ENCODE measurements at regions not wholly inside any gene's neighbourhood (a gene's known extent, or its start where the extent isn't known, plus 50 kb on each side); places are given as distances from the start of the nearest gene placed in this dataset.
"Not testable (repeated sequence)": the region's sequence is repeated elsewhere in the genome, so short reads cannot be mapped to it uniquely, and the experiment has no call there.

DNA sequence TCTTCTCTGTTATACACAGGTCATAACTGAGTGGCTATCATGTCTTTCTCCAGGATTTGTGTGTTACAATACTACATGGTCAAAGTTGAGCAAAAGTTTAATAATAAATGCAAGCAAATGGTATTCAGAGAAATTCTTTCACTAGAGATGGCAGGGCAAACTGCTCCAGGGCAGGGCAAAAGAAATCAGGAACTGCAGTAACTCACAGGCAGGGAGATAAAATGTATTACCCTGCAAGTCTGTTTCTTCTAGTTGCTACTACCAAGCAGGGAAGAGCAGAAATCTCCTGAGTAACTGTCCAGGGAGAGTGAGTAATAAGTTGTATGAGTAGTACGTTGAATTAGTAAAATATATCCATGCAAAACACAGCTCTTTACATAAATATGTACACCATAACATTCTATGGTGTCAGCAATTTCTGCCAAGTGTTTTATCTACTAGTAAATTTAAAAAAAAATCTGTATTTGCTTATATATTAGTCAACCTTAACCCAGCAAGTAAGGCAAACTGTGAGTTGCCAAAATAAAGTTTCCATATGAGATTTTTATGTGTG lies 404.1 kb downstream of the ZEB2 start:
- DNase-seq, result no peak

DNA sequence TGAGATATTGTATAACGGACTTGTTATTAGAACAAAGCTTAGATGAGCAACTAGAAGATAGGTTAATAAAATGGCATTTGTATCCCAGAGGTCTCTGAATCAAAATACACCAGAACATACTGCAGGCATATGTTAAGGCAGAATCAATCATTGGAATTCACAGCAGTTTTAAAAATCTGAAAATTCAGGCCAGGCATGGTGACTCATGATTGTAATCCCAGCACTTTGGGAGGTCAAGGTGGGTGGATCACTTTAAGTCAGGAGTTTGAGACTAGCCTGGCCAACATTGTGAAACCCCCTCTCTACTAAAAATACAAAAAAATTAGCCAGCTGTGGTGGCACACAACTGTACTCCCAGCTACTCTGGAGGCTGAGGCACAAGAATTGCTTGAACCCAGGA lies 405.2 kb downstream of the ZEB2 start:
- DNase-seq, result no peak

DNA sequence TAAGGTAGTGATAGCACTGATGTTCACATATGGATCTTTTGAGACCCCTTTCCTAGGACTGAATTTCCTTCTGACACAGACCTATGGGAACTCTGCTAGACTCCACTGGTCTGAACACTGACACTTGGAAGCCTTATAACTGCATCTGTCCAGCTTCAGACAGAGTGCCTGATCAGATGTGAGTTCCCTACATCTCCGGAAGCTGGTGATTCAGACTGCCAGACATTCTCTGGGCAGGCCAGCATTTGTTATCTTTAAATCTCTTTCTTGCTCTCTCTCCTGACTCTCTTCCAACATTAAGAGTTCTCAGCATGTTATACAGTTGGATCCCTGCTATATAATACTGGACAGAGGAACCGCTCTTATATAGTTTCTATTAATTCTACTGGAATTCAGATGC lies 408.5 kb downstream of the ZEB2 start:
- DNase-seq, result no peak

DNA sequence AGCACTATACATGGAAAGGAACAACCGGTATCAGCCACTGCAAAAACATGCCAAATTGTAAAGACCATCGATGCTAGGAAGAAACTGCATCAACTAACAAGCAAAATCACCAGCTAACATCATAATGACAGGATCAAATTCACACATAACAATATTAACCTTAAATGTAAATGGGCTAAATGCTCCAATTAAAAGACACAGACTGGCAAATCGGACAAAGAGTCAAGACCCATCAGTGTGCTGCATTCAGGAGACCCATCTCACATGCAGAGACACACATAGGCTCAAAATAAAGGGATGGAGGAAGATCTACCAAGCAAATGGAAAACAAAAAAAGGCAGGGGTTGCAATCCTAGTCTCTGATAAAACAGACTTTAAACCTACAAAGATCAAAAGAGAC lies 413.8 kb downstream of the ZEB2 start:
- not testable (repeated sequence) for DNase-seq

DNA sequence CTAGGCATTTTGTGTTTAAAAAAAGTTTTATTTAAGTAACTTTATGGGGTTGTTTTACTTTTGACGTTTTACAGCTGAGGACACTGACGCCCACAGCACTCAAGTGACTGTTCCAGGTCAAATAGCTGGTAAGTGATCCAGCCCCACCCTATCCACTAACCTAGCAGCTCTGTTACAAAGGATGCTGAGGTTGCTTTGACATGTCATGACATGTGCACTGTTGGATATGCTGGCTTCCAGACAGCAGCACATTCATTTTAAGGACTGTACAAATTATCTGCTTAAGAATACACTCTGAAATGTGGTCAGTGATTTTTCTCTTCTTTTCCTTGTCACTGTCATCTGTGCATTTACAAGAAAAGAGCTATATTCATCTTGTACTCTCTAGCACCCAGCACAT lies 417.5 kb downstream of the ZEB2 start:
- no peak for DNase-seq

DNA sequence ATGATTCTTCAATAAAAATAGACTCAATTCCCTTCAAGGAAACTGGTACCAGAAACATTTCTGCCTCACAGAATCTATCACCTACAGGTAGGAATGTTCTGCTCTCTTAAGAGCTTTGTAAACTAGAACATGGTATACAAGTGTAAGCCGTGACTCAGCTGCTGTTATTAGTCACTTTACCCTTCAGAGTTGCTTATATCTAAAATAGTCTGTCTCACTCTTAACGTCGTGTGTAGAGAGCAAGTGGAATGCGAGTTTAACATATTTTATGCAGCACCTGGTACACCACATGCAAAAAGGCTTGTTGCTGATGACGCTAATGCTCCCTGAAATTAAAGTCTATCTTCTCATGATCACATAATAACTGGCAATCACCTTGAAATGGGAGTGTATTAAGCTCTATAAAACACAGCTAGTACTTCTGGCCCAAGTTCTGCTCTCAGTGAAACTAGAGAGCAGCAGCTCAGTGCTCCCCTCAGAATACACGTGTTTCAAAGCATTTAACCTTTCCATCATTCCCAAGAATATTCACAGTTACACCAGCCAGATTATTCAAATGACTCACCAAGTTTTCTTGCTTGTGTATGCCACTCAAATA lies 420.0 kb downstream of the ZEB2 start:
- peak in 1 of 5 experiments; percentile 53 for DNase-seq

DNA sequence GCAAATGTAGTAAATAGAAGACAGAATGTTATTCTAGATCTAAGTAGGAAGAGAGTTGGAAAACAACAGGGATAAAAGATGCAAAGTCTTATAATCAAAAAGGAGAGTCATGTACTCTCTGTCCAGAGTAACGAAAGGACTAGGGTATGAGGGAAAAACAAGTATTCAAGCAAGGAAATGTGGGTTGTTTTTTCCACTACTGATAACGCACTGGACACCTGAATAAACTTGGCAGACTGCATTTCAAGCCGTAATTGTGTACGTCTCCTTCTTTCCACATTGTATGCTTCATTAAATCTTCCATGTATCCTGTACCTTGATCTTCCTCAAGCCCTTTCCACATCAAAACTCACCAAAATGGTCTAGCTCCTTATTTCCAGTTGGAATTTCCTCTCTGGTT lies 420.6 kb downstream of the ZEB2 start:
- DNase-seq, result no peak

DNA sequence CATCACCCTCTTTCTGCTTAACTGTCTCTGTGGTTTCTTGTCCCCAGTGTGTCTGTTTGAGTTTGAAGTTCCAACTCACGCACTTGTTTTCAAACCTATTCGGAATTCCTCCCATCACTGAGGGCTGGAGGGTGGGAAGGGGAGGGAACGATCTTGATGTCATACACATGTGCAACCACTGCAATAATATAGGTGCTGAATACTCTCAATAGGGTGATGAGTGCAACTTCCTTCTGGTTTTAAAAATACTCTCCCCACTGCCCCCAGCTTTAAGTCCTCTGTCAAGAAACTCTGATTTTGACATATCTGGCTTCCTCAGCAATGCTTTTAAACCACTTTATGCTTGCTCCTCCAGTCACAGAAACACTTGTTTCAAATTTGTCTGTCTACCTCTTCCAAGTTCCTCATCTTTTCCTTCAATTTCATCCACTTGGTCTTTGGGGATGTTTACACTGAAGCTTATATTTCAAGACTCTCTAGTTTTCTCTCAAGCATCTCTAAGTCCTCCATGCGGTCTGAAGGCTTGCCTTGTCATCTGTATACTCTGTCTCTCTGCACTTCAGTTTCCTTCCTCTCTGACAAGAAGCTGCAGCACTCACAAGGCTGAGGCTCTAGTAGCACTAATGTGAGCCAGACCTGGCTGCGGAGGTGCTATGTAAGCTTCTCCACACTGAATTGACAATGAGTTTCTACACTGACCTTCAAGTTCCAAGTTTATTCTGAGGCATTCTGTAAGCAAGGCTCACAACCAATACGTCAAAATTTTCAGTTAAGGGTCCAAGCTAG lies 422.3 kb downstream of the ZEB2 start:
- peak in 1 of 5 experiments; percentile 65 for DNase-seq

DNA sequence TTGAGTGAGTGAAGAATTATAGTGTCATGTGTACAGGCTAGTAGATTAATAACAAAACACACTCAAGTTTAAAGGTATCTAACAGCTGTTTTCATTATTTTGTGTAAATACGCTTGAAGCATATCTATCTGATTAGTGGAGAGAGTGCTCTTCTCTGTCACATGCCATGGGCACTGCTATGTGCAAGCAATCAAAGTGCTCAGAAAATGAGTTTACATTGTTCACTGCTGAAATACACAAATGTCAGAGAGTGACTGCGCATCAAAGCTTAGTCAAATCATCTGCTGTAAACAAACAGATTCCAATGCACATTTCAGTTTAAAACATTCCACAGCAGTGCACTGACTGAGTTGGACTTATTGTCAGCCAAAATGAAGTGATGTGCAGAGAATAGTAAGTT lies 423.4 kb downstream of the ZEB2 start:
- DNase-seq, result no peak

DNA sequence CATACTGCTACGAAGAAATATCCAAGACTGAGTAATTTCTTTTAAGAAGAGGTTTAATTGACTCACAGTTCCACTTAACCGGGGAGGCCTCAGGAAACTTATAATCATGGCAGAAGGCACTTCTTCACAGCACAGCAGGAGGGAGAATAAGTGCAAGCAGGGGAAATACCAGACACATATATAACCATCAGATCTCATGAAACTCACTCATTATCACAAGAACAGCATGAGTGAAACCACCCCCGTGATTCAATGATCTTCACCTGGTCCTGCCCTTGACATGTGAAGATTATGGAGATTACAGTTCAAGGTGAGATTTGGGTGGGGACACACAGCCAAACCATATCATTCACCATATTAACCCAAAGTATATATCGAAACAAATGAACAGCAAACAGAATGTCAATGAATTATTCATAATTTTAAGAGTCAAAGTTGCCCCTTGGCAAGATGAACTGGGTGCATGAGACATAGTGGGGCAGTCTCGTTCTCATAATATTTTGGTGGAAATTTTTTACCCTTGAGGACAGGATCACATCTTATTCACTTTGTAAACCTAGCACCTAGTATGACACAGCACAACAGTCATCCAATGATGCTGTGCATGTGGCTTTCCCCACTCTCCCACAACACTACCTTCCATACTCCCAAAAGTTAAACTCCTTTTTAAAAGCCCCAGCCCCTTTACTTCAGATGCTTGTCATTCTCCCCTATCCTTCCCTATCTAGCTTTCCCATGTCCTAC lies 425.3 kb downstream of the ZEB2 start:
- no peak for DNase-seq

DNA sequence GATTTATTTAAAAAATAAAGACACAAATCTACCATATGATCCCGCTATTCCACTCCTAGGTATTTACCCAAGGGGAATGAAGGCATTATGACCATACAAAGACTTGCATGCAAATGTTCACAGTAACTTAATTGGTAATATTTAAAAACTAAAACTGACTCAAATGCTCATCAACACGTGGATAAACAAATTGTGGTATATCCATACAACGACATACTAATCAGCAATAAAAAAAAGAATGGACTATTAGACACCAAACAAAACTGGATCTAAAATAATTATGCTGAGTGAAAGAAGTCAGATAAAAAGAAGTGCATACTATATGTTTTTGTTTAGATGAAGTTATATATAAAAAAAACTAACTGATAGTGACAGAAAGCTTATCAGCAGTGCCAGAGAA lies 428.3 kb downstream of the ZEB2 start:
- DNase-seq, result no peak

DNA sequence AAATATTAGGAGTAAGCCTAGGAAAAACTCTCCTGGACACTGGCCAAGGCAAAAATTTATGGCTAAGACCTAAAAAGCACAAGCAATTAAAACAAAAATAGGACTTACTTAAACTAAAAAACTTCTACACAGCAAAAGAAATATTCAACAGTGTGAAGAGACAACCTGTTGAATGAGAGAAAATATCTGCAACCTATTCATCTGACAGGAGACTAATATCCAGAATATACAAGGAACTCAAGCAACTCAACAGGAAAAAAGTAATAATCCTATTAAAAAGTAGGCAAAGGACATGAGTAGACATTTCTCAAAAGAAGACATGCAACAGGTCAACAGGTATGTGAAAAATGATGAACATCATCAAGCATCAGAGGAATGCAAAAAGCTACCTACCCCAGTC lies 431.1 kb downstream of the ZEB2 start:
- DNase-seq, result no peak

DNA sequence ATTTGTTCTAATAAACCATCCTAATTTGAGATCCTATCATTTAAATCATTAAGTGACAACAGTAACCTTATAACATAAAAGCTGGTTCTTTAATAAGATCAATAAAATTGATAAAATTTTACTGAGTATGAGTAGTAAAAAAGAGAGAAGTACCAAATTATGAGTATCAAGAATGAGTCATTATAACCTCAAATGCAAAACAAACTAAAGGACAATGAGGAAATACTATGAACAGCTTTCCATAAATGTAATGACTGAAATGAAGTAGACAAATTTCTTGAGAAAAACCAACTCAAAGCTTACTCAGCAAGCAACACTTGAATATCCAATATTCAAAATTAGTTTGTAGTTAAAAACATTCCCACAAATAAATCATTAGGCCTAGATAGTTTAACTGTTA lies 433.0 kb downstream of the ZEB2 start:
- peak in 1 of 5 experiments; percentile 67 for DNase-seq

DNA sequence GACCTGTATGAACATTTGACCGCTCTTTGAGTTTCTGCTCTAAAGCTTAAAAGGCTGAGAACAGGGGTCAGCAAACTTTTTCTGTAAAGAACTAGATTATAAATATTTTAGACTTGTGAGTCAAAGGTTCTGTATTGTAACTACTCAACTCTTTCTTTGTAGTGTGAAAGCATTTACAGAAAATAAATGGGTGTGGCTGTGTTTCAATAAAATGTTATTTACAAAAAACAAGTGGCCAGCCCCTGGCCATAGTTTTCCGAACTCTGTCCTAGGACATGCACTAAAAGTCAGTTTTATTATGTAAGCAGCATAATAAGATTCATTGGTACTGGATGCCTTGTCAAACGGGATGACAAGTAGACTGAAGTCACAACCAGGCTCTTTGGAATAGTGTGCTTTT lies 434.9 kb downstream of the ZEB2 start:
- DNase-seq, result no peak

DNA sequence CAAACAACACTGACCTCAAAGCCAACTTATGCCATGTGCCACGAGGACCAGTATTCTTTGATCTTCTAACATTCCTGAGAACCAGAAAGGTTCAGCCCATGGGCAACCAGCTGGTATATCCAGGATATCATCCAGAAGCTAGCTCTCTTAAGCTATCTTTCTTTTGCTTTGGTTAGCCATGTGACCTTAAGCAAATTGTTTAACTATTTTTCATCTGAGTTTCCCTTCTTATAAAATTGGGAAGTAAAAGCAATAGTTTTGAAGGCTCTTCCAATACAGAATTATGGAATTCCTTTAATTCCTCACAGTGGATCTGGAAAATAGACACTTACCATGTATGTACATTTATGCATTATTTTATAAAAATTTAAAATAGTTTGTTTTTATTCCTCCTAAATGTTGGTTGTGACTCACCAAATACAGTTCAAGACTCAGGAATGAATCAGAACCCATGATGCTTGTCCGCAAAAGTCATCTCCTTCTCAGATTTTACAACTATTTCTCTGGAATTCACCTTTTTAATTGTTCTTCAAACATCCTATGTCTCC lies 435.7 kb downstream of the ZEB2 start:
- DNase-seq, result no peak

DNA sequence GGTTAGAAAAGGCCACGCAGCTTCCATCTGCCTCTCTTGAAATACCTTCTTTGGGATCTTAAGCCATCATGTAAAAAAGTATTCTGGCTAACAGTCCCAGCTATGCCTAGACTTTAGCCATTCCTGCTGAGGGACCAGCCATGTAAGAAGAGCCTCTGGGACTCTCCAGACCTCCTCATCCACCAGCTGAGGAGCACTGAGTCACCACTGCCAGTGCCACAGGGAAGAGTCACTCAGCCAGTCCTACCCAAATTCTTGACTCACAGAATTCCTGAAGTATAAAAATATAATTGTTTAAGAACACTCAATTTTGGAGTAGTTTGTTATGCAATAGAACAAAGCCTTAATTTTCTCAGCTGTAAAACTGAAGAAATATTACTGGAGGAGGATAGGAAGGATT lies 436.7 kb downstream of the ZEB2 start:
- DNase-seq, result no peak

DNA sequence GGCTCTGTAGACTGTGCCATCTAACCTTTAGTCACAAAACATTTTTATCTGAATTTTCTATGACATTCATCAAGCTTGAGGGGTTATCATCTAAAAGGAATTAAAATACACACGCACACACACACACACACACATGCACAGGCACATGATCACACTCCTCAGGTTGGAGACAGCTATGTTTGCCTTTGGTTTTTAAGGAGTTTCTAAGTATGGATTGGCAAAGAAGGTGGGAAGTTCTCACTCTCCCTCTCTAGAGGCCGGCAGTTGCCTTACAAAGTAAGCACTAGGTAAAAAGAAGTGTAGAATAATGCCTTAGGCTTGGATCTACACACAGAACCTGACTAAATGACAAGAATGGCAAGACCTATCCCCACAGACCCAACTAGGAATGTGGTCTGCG lies 437.1 kb downstream of the ZEB2 start:
- no peak for DNase-seq

DNA sequence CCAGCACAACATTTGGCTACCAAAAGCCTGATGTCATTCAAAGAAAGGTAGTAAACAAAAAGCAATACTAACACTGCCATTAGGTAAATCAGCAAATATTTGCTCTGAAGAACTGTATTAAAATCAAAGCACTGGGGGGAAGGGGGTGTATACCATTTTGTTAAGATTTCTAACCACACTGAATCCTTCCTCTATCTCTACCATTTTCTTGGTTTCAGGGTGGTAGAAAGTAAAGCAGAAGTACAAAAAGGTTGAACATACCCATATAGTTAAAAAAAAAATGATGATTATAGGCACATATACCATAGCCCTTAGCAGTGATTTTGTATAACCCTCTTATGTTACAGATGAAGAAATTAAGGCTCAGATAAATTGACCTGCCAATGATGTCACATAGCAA lies 437.6 kb downstream of the ZEB2 start:
- no peak for DNase-seq

DNA sequence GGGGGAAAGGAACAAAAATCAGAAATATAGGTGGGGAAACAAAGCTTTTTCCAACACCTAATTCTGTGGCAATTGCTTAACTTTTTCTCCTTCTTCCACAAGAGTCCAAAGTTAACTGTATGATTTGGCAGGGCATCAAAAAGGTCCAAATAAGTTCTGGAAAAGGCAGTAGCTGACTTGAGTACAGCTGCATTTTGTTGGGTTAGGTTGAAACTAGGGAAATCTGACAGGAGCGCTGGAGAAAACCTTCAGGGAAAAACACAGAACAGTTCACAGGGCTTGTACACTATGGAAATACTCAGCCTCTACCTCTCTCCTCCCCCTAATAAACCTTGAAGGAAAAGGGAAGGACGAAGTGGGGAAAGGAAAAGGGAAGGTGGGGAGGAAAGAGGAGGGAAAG lies 438.6 kb downstream of the ZEB2 start:
- no peak for DNase-seq

DNA sequence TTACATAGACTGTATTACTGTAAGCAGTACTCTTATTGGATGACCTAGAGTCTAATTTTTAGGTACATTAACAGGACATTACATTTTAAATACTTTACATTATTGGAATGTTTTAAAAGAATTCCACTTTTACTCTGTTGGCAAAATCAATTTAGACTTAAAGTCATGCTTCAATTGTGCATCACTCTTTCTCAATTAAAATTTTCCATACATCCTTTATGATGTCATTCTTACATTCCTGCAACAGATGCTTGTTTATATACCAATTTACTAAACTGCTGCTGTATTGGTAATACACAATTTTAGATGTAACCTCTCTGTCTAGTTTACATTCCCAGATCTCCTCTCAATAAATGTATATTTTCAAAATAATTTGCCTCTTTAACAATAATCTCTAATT lies 440.1 kb downstream of the ZEB2 start:
- DNase-seq, result no peak

DNA sequence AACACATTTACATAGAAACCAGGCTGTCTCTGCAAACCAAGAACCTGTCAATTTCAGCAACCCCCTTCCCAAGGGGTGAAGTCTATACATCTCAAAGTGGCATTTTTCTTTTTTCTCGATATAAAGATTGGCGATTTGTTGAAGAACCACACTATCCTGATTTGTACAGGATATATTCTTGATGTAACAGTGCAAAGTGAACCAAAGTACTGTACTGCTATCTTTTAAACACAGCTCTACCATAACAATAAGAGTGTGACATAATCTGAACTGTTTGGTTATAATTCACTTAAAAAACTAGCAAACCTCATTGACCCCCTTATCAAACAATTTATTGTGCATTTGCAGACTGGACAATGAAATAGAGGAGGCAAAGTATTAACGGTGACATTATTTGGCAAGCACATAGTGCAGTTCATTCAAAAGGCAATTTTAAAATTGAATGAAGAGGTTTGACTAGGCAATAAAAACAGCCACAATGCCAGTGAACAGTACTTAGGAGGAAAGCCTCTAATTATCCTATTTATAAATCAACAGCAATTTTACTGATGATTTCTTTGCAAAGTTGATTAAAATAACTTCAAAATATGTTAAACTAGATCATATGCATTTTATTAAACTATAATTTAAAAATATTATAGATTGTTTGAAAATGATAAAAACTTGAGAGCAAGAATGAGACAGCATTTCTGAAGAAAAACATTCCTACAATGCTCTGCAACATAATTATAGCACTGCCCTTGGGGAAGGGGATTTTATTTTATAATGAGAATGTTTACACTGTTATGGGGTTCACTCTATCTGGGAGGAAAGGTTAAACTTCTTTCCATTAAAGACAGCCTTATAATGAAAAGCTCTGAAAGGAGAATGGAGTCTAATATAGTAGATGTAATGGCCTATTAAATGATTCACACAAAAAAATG lies 440.9 kb downstream of the ZEB2 start:
- no peak for DNase-seq

DNA sequence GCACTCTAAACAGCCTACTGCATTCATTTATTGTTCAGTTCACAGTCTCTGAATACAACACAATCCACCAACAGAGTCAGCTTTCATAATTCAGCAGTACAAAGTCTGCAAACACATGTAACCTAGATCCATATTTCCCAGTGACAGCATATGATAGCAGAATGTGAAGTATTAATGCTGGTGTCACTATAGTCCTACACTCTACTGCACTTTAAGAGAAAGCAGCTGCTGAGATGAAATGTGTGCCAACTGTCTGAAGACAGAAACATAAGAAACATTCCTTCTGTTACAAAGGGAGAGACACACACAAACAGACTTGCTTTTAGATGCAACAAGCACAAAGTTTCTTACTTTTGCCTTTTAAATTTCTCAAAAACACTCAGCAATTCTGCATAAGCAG lies 441.8 kb downstream of the ZEB2 start:
- DNase-seq, result no peak

Data from T-helper 2 cell (primary cell).